Activated T-cell treated with anti-CD3 and anti-CD28 coated beads for 24 hours (primary cell): ENCODE measurements at regions not wholly inside any gene's neighbourhood (a gene's known extent, or its start where the extent isn't known, plus 50 kb on each side); places are given as distances from the start of the nearest gene placed in this dataset.

ENCODE experiments used
- DNase-seq: peaks from one replicate; pipeline ENCODE4 v3.0.0-alpha.2; 2020; ENCODE audit warnings: low read depth

DNA sequence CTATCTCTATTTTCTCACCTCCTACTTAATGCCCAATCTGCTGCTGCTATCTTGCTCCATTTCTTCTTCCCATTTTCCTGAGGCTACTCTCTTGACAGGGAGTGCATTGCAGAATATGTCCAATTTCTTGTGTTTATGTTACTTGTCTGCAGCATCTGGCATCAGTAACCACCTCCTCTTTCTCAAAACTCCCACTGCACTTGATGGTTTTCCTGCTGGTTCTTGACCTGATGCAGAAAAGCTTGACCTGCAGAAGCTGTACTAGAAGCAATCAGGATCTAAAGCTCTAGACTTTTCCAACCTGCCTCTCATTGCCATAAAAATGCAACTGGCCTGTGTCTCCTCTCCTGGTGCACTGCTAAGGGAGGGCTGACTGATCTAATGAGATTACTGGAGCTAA is 287.8 kb downstream of the ZEB1 start:
- DNase-seq: no peak

- DNase-seq: no peak
Observed at GRCh38 chr10:31605861-31606525, 287.0 kb downstream of the ZEB1 start.

DNA sequence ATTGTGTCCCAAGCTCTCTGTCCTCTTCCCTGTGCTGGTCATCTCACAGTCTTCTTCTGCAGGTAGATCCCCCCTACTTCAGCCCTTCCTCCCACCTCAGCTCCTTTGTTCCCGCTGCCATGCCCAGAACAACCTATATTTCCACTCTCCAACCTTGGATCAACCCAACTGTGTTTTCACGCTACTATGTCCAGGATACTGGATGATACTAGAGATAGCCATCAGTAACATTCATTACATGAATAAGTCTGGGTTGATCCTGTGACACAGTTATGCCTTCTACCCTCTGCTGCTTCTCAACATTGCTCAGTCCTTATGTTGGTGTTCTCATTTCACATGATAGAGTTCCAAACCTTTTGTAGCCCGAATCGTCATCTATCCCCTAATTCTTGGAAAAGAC is 286.4 kb downstream of the ZEB1 start:
- no peak for DNase-seq

DNA sequence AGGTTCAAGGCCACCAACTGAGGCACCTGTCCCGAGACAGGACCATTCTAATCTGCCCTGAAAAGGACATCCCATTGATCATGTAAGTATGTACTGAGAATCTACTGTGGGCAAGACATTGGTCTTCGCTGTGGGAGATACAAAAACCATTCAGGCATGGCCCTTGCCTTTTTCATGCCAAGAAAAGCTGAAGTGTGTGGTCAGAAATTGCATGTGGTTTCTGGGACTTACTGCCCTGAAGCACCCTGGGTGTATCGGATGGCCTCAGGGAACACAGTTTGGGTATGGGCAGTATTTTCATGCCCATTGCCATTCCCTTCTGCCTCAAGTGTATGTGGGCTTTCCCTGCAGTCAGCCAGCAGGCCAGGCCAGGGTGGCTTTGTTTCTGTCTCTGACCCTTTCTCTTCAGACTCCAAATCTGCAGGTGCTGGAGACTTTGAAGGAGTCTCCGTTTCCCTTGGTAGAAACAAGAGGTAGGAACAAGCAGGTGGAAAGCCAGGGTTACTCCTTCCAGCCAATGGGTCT is 285.7 kb downstream of the ZEB1 start:
- DNase-seq: no peak

- no peak for DNase-seq
Observed at GRCh38 chr10:31604096-31604495, 285.1 kb downstream of the ZEB1 start.

GRCh38 chr10:31603235-31604087 is 284.4 kb downstream of the ZEB1 start:
- DNase-seq: peak; percentile 80

- DNase-seq: no peak
Observed at GRCh38 chr10:31602541-31603234, 283.7 kb downstream of the ZEB1 start.

GRCh38 chr10:31601136-31601535 is 282.1 kb downstream of the ZEB1 start:
- DNase-seq: no peak

- DNase-seq: no peak
Observed at GRCh38 chr10:31599626-31600504, 280.8 kb downstream of the ZEB1 start.

- no peak for DNase-seq
Observed at GRCh38 chr10:31596765-31597164, 277.7 kb downstream of the ZEB1 start.

DNA sequence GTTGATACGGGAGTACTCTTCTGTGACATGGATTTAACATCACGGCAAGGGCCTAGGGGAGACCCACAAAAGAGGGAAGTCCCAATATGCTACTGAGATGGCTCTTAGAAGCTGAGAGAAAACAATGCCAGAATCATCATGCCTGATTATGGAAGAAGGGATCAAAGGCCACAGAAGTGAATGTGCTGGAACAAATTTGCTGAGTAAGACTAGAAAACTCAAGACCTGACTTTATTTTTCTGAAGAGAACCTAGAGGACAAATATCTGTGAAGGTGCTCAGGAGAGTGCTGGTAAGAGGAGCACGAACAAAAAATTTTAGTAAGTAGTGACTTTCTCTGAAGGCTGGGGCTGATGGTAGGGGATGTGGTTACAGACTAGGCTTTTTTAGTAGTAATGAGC is 277.0 kb downstream of the ZEB1 start:
- DNase-seq: no peak

GRCh38 chr10:31594347-31594873 is 275.4 kb downstream of the ZEB1 start:
- no peak for DNase-seq

DNA sequence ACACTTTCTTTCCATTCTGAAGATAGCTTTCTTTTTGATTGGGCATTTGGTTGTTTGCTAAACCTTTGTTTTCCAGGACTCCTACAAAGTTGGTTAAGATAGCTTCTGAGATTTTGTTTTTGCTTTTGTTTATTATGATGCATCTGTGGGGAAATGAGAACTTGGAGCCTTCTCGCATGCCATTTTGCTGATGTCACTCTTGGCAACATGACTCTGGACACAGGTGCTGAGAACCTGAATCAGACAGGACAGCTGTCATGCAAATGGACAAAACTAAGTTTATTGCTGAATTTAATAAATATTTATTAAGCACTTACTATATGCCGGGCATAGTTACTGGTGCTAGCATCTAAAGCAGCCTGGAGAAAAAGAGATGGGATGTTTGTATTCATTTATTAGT is 274.1 kb downstream of the ZEB1 start:
- no peak for DNase-seq

GRCh38 chr10:31591569-31591968 is 272.6 kb downstream of the ZEB1 start:
- DNase-seq: no peak

GRCh38 chr10:31590023-31590800 is 271.2 kb downstream of the ZEB1 start:
- no peak for DNase-seq

DNA sequence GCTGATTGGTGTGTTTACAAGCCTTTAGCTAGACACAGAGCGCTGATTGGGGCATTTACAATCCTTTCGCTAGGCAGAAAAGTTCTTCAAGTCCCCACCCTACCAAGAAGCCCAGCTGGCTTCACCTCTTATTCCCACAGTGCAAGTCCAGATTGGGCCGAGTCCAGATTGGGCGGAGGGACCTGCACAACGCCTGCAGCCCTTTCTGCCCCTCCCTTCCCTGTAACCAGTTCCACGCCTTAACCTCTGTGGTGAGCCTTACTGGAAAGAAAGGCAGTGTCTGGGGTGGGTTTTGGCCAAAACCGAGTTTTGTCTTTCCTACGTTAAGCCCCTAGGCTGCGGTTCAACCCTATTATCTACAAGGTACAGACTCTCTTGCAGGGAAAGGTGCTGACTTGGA is 268.7 kb downstream of the ZEB1 start:
- no peak for DNase-seq

- DNase-seq: no peak
Observed at GRCh38 chr10:31586723-31587638, 268.0 kb downstream of the ZEB1 start.

DNA sequence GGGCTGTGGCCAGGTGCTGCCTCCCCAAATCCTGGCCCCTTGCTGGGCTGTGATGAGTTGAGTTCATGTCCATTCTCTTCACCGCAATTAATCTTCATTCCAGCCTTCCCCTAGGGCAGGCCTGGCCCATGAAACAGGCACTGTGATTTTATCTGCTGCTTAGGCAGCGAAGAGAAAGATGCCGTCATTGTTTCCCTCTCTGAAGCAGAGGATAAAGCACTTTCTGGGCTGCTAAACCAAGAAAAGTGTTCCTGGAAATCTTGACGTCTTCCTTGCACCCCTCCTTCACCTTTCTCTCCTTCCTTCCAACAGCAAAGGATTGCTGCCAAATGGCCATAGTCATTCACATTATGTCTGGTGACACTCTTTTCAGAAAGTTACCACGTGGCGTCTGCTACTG is 265.9 kb downstream of the ZEB1 start:
- no peak for DNase-seq

GRCh38 chr10:31584098-31584631 is 265.1 kb downstream of the ZEB1 start:
- no peak for DNase-seq
